ENCODE measurements at regions not wholly inside any gene's neighbourhood (a gene's known extent, or its start where the extent isn't known, plus 50 kb on each side); places are given as distances from the start of the nearest gene placed in this dataset.

- no peak for TF ChIP-seq EP300 (IDR thresholded peaks at IDR 0.05)
- TF ChIP-seq POLR2A (IDR thresholded peaks at IDR 0.05; ENCODE audit: low read depth) = no peak
- TF ChIP-seq POLR2AphosphoS5 (IDR thresholded peaks at IDR 0.05) = no peak
- TF ChIP-seq CTCF (IDR thresholded peaks at IDR 0.05) = no peak
- no peaks in the 10 kb centered on the region for H3K36me3 ChIP-seq
- no peak for DNase-seq (ENCODE audit: extremely low spot score)
- H3K27ac ChIP-seq (replicated peaks in 1 of 4) = no peak overlapping the region
- H3K4me3 ChIP-seq = no peak overlapping the region
- no peaks in the 10 kb centered on the region for H3K27me3 ChIP-seq
- WGBS = 53% methylated on average over 3 of the region's 3 CpGs
- H3K4me1 ChIP-seq = peaks cover 0 to 4% (median 0%) of the 10 kb centered on the region in 4 donors
- intact Hi-C loops (cut with DNase I) = no loop called here
- no peaks in the 10 kb centered on the region for H3K9me3 ChIP-seq
Observed at GRCh38 chr2:226526716-226527115, 272.9 kb downstream of the IRS1 start.

GRCh38 chr2:226524381-226524843 lies 275.2 kb downstream of the IRS1 start:
- DNase-seq (ENCODE audit: extremely low spot score) = no peak
- intact Hi-C loops (cut with DNase I) = no loop called here
- Histone ChIP-seq H3K27ac (replicated peaks in 1 of 4) (peak overlapping the region in 3 of 4 donors; percentile 31 to 40 (median 36)), H3K4me3 (no peak overlapping the region), H3K9me3 (peaks cover 0 to 5% (median 0%) of the 10 kb centered on the region in 4 donors), H3K36me3 (no peaks in the 10 kb centered on the region), H3K27me3 (no peaks in the 10 kb centered on the region), H3K4me1 (peaks cover 0 to 4% (median 0%) of the 10 kb centered on the region in 4 donors)
- TF ChIP-seq EP300 (IDR thresholded peaks at IDR 0.05) = no peak
- TF ChIP-seq CTCF (IDR thresholded peaks at IDR 0.05) = no peak
- TF ChIP-seq POLR2AphosphoS5 (IDR thresholded peaks at IDR 0.05) = peak; percentile 13 to 54
- 76% methylated on average over 2 of the region's 2 CpGs for WGBS

- H3K4me3 ChIP-seq = no peak overlapping the region
- no peak for DNase-seq (ENCODE audit: extremely low spot score)
- 82% methylated on average over 2 of the region's 2 CpGs for WGBS
- H3K36me3 ChIP-seq = no peaks in the 10 kb centered on the region
- H3K27ac ChIP-seq (replicated peaks in 1 of 4) = no peak overlapping the region
- TF ChIP-seq CTCF (IDR thresholded peaks at IDR 0.05) = no peak
- no peak for TF ChIP-seq EP300 (IDR thresholded peaks at IDR 0.05)
- TF ChIP-seq POLR2A (IDR thresholded peaks at IDR 0.05; ENCODE audit: low read depth) = no peak
- no peak for TF ChIP-seq POLR2AphosphoS5 (IDR thresholded peaks at IDR 0.05)
- peaks cover 0 to 4% (median 0%) of the 10 kb centered on the region in 4 donors for H3K4me1 ChIP-seq
- intact Hi-C loops (cut with DNase I) = no loop called here
- H3K9me3 ChIP-seq = peaks cover 0 to 5% (median 0%) of the 10 kb centered on the region in 4 donors
- H3K27me3 ChIP-seq = no peaks in the 10 kb centered on the region
Observed at GRCh38 chr2:226520723-226521122, 278.9 kb downstream of the IRS1 start.

GRCh38 chr2:226515344-226516055 lies 284.1 kb downstream of the IRS1 start:
- Histone ChIP-seq H3K27me3 (no peaks in the 10 kb centered on the region), H3K4me3 (no peak overlapping the region), H3K36me3 (no peaks in the 10 kb centered on the region), H3K27ac (replicated peaks in 1 of 4) (no peak overlapping the region), H3K4me1 (no peaks in the 10 kb centered on the region), H3K9me3 (no peaks in the 10 kb centered on the region)
- DNase-seq (ENCODE audit: extremely low spot score) = no peak
- intact Hi-C loops (cut with DNase I) = no loop called here
- TF ChIP-seq EP300 (IDR thresholded peaks at IDR 0.05) (no peak), POLR2AphosphoS5 (IDR thresholded peaks at IDR 0.05) (no peak), POLR2A (IDR thresholded peaks at IDR 0.05; ENCODE audit: low read depth) (no peak), CTCF (IDR thresholded peaks at IDR 0.05) (no peak)
- 84% methylated on average over 4 of the region's 4 CpGs for WGBS

GRCh38 chr2:226514895-226515294 lies 284.7 kb downstream of the IRS1 start:
- TF ChIP-seq CTCF (IDR thresholded peaks at IDR 0.05) = no peak
- no peak for TF ChIP-seq POLR2AphosphoS5 (IDR thresholded peaks at IDR 0.05)
- TF ChIP-seq POLR2A (IDR thresholded peaks at IDR 0.05; ENCODE audit: low read depth) = no peak
- WGBS = 0% methylated on average over 1 of the region's 1 CpG

More at GRCh38 chr2:226514895-226515294, 284.7 kb downstream of the IRS1 start:
- Histone ChIP-seq H3K4me1 (no peaks in the 10 kb centered on the region), H3K27ac (replicated peaks in 1 of 4) (no peak overlapping the region), H3K9me3 (no peaks in the 10 kb centered on the region), H3K4me3 (no peak overlapping the region), H3K27me3 (no peaks in the 10 kb centered on the region), H3K36me3 (no peaks in the 10 kb centered on the region)
- intact Hi-C loops (cut with DNase I) = no loop called here
- no peak for DNase-seq (ENCODE audit: extremely low spot score)

All from esophagus muscularis mucosa (tissue), 4 donors.